Endodermal cell (in vitro differentiated cells): ENCODE measurements at regions not wholly inside any gene's neighbourhood (a gene's known extent, or its start where the extent isn't known, plus 50 kb on each side); places are given as distances from the start of the nearest gene placed in this dataset.

Experiments
- DNase-seq: peaks from one replicate; pipeline ENCODE4 v3.0.0-alpha.2; 2017
- H3K27ac ChIP-seq: 2 replicates; pipeline ENCODE4 v1.5.1; 2013; ENCODE audit warnings: mild to moderate bottlenecking, low read depth, low read length, moderate library complexity
- H3K27me3 ChIP-seq: 2 replicates; pipeline ENCODE4 v1.6.1; 2013; ENCODE audit warnings: mild to moderate bottlenecking, low read length, moderate library complexity; ENCODE audit not compliant: insufficient read depth, control insufficient read depth, poor library complexity, severe bottlenecking
- H3K36me3 ChIP-seq: 2 replicates; pipeline ENCODE4 v1.7.0; 2013; ENCODE audit warnings: mild to moderate bottlenecking, low read length, moderate library complexity; ENCODE audit not compliant: control insufficient read depth, insufficient read depth
- H3K4me1 ChIP-seq: one replicate; pipeline ENCODE4 v1.7.0; 2013; ENCODE audit warnings: low read length; ENCODE audit not compliant: control insufficient read depth, insufficient read depth
- H3K4me3 ChIP-seq: 2 replicates; pipeline ENCODE4 v1.5.1; 2013; ENCODE audit warnings: mild to moderate bottlenecking, low read length, moderate library complexity
- H3K9ac ChIP-seq: 2 replicates; pipeline ENCODE4 v1.6.1; 2013; ENCODE audit warnings: mild to moderate bottlenecking, low read length, moderate library complexity; ENCODE audit not compliant: poor library complexity, severe bottlenecking; ENCODE audit errors: extremely low read depth
- H3K9me3 ChIP-seq: 2 replicates; pipeline ENCODE4 v1.6.1; 2013; ENCODE audit warnings: mild to moderate bottlenecking, low read length, moderate library complexity; ENCODE audit not compliant: control insufficient read depth
- H3K27ac Mint-ChIP-seq: 2 replicates; pipeline ENCODE4 v1.8.0; 2020; ENCODE audit warnings: mixed read lengths
- H3K27me3 Mint-ChIP-seq: 2 replicates; pipeline ENCODE4 v1.8.0; 2021; ENCODE audit warnings: mild to moderate bottlenecking, mixed read lengths; ENCODE audit not compliant: insufficient read depth
- H3K36me3 Mint-ChIP-seq: 2 replicates; pipeline ENCODE4 v1.8.0; 2020; ENCODE audit warnings: low read depth, mixed read lengths
- H3K4me1 Mint-ChIP-seq: 2 replicates; pipeline ENCODE4 v1.8.0; 2020; ENCODE audit warnings: mixed read lengths
- H3K4me3 Mint-ChIP-seq: 2 replicates; pipeline ENCODE4 v1.8.0; 2020; ENCODE audit warnings: mild to moderate bottlenecking, moderate library complexity, mixed read lengths
- H3K9me3 Mint-ChIP-seq: 2 replicates; pipeline ENCODE4 v1.8.0; 2020; ENCODE audit warnings: mild to moderate bottlenecking, mixed read lengths
- WGBS, 2 experiments: methylation state at CpG; one replicate each; pipeline versions ENCODE4 v1.1.5 to v1.1.7; 2013; ENCODE audit warnings: missing lambda C conversion rate in 2 of 2, mixed read lengths in 1 of 2; ENCODE audit not compliant: insufficient coverage in 1 of 2, insufficient read length in 1 of 2; 5-methylcytosine and 5-hydroxymethylcytosine counted together
- TF ChIP-seq, protein P1 (sequence below): fragments of 200-600 bp; sonication (generic); conservative IDR thresholded peaks from 2 replicates; pipeline ENCODE4 v1.5.0; 2021; ENCODE audit warnings: antibody characterized with exemption, mild to moderate bottlenecking

DNA sequence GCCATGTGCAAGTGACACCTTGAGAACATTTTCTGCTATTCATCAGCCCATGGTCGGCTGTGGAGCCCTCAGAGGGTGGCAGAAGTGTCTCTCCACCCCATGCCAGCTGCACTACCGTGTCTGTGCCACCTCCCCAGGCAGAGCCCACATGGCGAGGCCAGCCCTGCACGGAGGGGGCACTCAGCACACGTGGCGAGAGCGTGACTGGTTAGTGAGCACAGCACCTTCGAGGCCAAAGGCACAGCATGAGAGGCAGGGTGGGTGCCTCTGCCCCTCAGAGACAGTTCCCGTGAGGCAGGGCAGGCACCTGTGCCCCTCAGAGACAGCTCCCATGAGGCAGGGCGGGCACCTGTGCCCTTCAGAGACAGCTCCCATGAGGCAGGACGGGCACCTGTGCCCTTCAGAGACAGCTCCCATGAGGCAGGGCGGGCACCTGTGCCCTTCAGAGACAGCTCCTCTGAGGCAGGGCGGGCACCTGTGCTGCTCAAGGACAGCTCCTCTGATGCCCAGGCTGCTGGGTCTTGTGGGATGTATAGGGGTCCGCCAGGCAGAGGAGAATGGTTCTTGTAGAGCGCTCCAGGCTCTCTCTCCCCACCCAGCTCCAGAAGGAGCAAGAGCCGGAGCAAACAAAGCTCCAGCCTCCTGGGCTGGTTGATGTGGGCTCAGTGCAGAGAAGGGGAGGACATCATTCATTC lies 179.8 kb upstream of the PPP1R26 start:
- no peaks in the 10 kb centered on the region for H3K36me3 ChIP-seq
- Mint-ChIP-seq H3K36me3 (no peaks in the 10 kb centered on the region), H3K4me3 (no peak overlapping the region), H3K27ac (no peak overlapping the region), H3K27me3 (peaks cover 4% of the 10 kb centered on the region), H3K4me1 (peaks cover 34% of the 10 kb centered on the region), H3K9me3 (no peaks in the 10 kb centered on the region)
- 90 to 91% methylated on average over 6 to 16 of the region's 16 CpGs for WGBS, 2 experiments
- no peak overlapping the region for H3K9ac ChIP-seq
- no peak overlapping the region for H3K27ac ChIP-seq
- no peak for DNase-seq
- no peaks in the 10 kb centered on the region for H3K27me3 ChIP-seq
- H3K4me3 ChIP-seq = no peak overlapping the region
- no peaks in the 10 kb centered on the region for H3K9me3 ChIP-seq
- TF ChIP-seq, protein P1, sequence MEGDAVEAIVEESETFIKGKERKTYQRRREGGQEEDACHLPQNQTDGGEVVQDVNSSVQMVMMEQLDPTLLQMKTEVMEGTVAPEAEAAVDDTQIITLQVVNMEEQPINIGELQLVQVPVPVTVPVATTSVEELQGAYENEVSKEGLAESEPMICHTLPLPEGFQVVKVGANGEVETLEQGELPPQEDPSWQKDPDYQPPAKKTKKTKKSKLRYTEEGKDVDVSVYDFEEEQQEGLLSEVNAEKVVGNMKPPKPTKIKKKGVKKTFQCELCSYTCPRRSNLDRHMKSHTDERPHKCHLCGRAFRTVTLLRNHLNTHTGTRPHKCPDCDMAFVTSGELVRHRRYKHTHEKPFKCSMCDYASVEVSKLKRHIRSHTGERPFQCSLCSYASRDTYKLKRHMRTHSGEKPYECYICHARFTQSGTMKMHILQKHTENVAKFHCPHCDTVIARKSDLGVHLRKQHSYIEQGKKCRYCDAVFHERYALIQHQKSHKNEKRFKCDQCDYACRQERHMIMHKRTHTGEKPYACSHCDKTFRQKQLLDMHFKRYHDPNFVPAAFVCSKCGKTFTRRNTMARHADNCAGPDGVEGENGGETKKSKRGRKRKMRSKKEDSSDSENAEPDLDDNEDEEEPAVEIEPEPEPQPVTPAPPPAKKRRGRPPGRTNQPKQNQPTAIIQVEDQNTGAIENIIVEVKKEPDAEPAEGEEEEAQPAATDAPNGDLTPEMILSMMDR = no peak
- H3K4me1 ChIP-seq = peaks cover 18% of the 10 kb centered on the region

GRCh38 chr9:135300346-135301141 lies 179.0 kb upstream of the PPP1R26 start:
- H3K27ac Mint-ChIP-seq = peak overlapping the region; percentile 61
- Histone ChIP-seq H3K9ac (no peak overlapping the region), H3K4me1 (peaks cover 14% of the 10 kb centered on the region), H3K4me3 (no peak overlapping the region), H3K27me3 (no peaks in the 10 kb centered on the region), H3K36me3 (no peaks in the 10 kb centered on the region), H3K9me3 (no peaks in the 10 kb centered on the region), H3K27ac (no peak overlapping the region)
- TF ChIP-seq, protein P1 = no peak
- no peaks in the 10 kb centered on the region for H3K36me3 Mint-ChIP-seq
- no peak overlapping the region for H3K4me3 Mint-ChIP-seq
- WGBS, 2 experiments = 83 to 92% methylated on average over 2 to 21 of the region's 21 CpGs
- no peaks in the 10 kb centered on the region for H3K9me3 Mint-ChIP-seq
- H3K4me1 Mint-ChIP-seq = peaks cover 27% of the 10 kb centered on the region
- H3K27me3 Mint-ChIP-seq = peaks cover 4% of the 10 kb centered on the region
- DNase-seq = peak; percentile 82

DNA sequence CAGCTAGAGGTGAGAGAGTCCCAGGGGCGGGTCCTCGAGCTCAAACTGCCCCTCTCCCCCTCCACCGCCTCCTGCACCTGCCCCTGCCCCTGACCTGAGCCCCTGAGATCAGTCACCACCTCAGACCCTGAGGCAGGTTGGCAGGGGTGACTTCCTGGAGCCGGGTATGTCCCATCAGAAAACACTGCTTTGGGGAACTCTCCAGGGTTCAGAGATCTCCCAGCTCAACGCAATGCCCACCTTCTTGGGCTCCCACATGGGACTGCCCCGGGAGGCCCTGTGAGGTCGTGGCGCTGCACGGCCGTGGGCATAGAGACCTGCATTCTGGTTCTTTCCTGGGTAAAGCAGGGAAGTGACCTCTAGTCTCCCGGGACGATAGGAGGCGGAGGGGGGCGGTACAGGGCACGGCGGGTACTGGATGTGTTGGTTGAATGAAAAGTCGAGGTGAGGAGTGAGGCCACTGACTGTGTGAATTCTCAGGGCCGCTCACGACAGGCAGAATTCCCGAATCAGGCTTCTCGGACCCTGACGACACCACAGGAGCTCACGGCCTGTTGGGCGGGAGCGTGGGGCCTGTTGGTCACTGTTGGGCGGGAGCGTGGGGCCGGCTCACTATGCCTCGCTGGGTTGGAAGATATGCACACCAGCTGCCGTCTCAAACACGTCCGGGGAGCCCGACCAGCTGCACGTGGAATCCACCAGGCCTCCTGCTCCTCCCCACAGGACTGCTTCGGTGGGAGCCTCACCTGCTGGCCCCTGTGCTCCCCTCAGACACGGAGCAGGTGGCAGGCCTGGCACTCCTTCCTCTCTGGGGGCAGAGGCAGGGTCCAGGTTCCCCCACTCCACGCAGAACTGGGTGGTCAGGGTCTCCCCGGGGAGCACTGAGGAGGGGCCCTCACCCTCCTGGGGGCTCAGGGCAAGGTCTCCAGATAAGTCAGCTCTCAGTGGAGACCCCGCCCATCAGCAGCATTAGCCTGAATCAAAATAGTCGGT lies 178.0 kb upstream of the PPP1R26 start:
- Histone ChIP-seq H3K4me3 (no peak overlapping the region), H3K27ac (no peak overlapping the region), H3K27me3 (no peaks in the 10 kb centered on the region), H3K9ac (no peak overlapping the region), H3K36me3 (no peaks in the 10 kb centered on the region), H3K9me3 (no peaks in the 10 kb centered on the region), H3K4me1 (peaks cover 14% of the 10 kb centered on the region)
- H3K9me3 Mint-ChIP-seq = no peaks in the 10 kb centered on the region
- TF ChIP-seq, protein P1 = no peak
- H3K4me1 Mint-ChIP-seq = peaks cover 18% of the 10 kb centered on the region
- WGBS, 2 experiments = 87 to 89% methylated on average over 32 to 40 of the region's 40 CpGs
- H3K36me3 Mint-ChIP-seq = no peaks in the 10 kb centered on the region
- H3K27me3 Mint-ChIP-seq = peaks cover 4% of the 10 kb centered on the region
- H3K27ac Mint-ChIP-seq = peak overlapping the region; percentile 61
- H3K4me3 Mint-ChIP-seq = no peak overlapping the region
- DNase-seq = peak; percentile 48
